C4-2B (cell line): ENCODE measurements at regions not wholly inside any gene's neighbourhood (a gene's known extent, or its start where the extent isn't known, plus 50 kb on each side); places are given as distances from the start of the nearest gene placed in this dataset.
"Not testable (repeated sequence)": the region's sequence is repeated elsewhere in the genome, so short reads cannot be mapped to it uniquely, and the experiment has no call there.

Experiments used
- CTCF ChIP-seq: fragments of 450-650 bp; conservative IDR thresholded peaks from 2 replicates; pipeline ENCODE4 v1.5.1; 2017; ENCODE audit warnings: mild to moderate bottlenecking
- ZFX ChIP-seq: fragments of 450-650 bp; IDR thresholded peaks from 2 replicates; pipeline ENCODE4 v1.6.1; 2017

- not testable (repeated sequence) for TF ChIP-seq CTCF, ZFX
These were observed 78.8 kb upstream of the RPH3A start for GRCh38 chr12:112712751-112713150.
